K562 (cell line): ENCODE measurements at regions not wholly inside any gene's neighbourhood (a gene's known extent, or its start where the extent isn't known, plus 50 kb on each side); places are given as distances from the start of the nearest gene placed in this dataset.

Source experiments
- ATAC-seq: fragments of 200-7000 bp; cut with Tn5 transposase; 3 replicates; pipeline ENCODE4 v1.9.1; 2020; ENCODE audit warnings: moderate library complexity
- BruUV-seq: library from RNA; stranded (reverse); fragments of 400-500 nt; replicated peaks from 2 replicates; lab custom pipeline; 2021; lab: Mats Ljungman, UMichigan
- CTCF ChIA-PET: fragments of 300-600 bp; formaldehyde crosslinking; extraction: SDS; loops from one replicate; lab custom pipeline; 2021; ENCODE audit warnings: low intra/inter-chr PET ratio; lab: Yijun Ruan, JAX
- POLR2A ChIA-PET: fragments of 300-600, 350-650 bp; sonication (Branson Sonifier 250); formaldehyde crosslinking; extraction: SDS; loops from one replicate; lab custom pipeline; 2021; ENCODE audit warnings: antibody characterized with exemption, inconsistent platforms; lab: Yijun Ruan, JAX
- DNase-seq, 4 experiments: peaks; one replicate each; pipeline versions ENCODE4 v3.0.0 to v3.0.0-alpha.2; 2011 to 2018; ENCODE audit warnings: low spot score in 3 of 4, mixed read lengths in 3 of 4; ENCODE audit errors: extremely low read depth in 1 of 4
- FAIRE-seq: peaks from 2 replicates; lab custom pipeline; 2011; peaks lifted over from hg19 to GRCh38; lab: Jason Lieb, UNC
- H2AFZ ChIP-seq: 2 replicates; pipeline ENCODE4 v1.6.0; 2011; ENCODE audit warnings: low read depth, low read length, control low read depth, inconsistent platforms
- H3K27ac ChIP-seq: fragments of 200-600 bp; 3 replicates; pipeline ENCODE4 v1.8.0; 2011; ENCODE audit warnings: low read depth, mild to moderate bottlenecking, control low read depth, inconsistent platforms, low read length, moderate library complexity, mixed read lengths; ENCODE audit errors: extremely low read depth
- H3K27me3 ChIP-seq, 2 experiments: fragments of 300-600 bp in 1 of 2; 2 replicates in 1 of 2; 3 replicates in 1 of 2; pipeline versions ENCODE4 v1.6.0 to v1.8.0; 2011; ENCODE audit warnings: inconsistent platforms in 2 of 2, low read length in 2 of 2, mild to moderate bottlenecking in 1 of 2, mixed read lengths in 1 of 2, moderate library complexity in 1 of 2; ENCODE audit not compliant: control insufficient read depth in 2 of 2, insufficient read depth in 2 of 2
- H3K36me3 ChIP-seq: fragments of 300-600 bp; 3 replicates; pipeline ENCODE4 v1.8.0; 2011; ENCODE audit warnings: mild to moderate bottlenecking, low read length, inconsistent platforms; ENCODE audit not compliant: control insufficient read depth, insufficient read depth
- H3K4me1 ChIP-seq, 2 experiments: fragments of 200-600 bp in 1 of 2; replicated peaks in 1 of 2; 2 replicates in 1 of 2; 3 replicates in 1 of 2; pipeline versions ENCODE4 v1.5.1 to v1.8.0; 2011; ENCODE audit warnings: inconsistent platforms in 2 of 2, low read length in 2 of 2, mild to moderate bottlenecking in 1 of 2, mixed read lengths in 1 of 2, moderate library complexity in 1 of 2; ENCODE audit not compliant: control insufficient read depth in 2 of 2, insufficient read depth in 2 of 2
- H3K4me2 ChIP-seq: 2 replicates; pipeline ENCODE4 v1.6.1; 2011; ENCODE audit warnings: low read length, control low read depth, inconsistent platforms, mixed read lengths; ENCODE audit not compliant: insufficient read depth
- H3K4me3 ChIP-seq: fragments of 200-600 bp; sonication (generic), shearing (Covaris generic); 2 replicates; pipeline ENCODE4 v1.5.1; 2016; ENCODE audit warnings: control low read depth, inconsistent platforms
- H3K79me2 ChIP-seq: fragments of 200-600 bp; 3 replicates; pipeline ENCODE4 v1.8.0; 2011; ENCODE audit warnings: low read length, inconsistent platforms; ENCODE audit not compliant: control insufficient read depth, insufficient read depth
- H3K9ac ChIP-seq, 2 experiments: 2 replicates each; pipeline versions ENCODE4 v1.6.0 to v1.6.1; 2011; ENCODE audit warnings: low read depth in 2 of 2, low read length in 2 of 2, control low read depth in 1 of 2, inconsistent platforms in 1 of 2, mild to moderate bottlenecking in 1 of 2, mixed read lengths in 1 of 2; ENCODE audit not compliant: insufficient read depth in 1 of 2
- H3K9me1 ChIP-seq: one replicate; pipeline ENCODE4 v1.6.0; 2011; ENCODE audit warnings: inconsistent platforms, mild to moderate bottlenecking, low read length, moderate library complexity; ENCODE audit not compliant: control insufficient read depth, insufficient read depth
- H3K9me3 ChIP-seq: replicated peaks from 2 replicates; pipeline ENCODE4 v1.5.1; 2011; ENCODE audit warnings: low read depth, low read length, inconsistent platforms; ENCODE audit not compliant: control insufficient read depth, insufficient read depth
- H4K20me1 ChIP-seq: replicated peaks from 2 replicates; pipeline ENCODE4 v1.6.1; 2011; ENCODE audit warnings: low read length, inconsistent platforms, mixed read lengths; ENCODE audit not compliant: control insufficient read depth, insufficient read depth
- AFF1 ChIP-seq, 2 experiments: fragments of 450-650 bp; IDR thresholded peaks; 2 replicates each; pipeline ENCODE4 v1.6.1; 2018; ENCODE audit warnings: mild to moderate bottlenecking in 2 of 2, low read depth in 1 of 2; ENCODE audit not compliant: partially characterized antibody in 2 of 2
- EHMT2 ChIP-seq: fragments of 450-650 bp; IDR thresholded peaks from 2 replicates; pipeline ENCODE4 v1.6.1; 2018; ENCODE audit warnings: antibody characterized with exemption
- NCOA1 ChIP-seq: fragments of 450-650 bp; IDR thresholded peaks from 2 replicates; pipeline ENCODE4 v1.6.1; 2016; ENCODE audit warnings: low read depth
- PTBP1 ChIP-seq: fragments of 200-400 bp; formaldehyde crosslinking; IDR thresholded peaks from 2 replicates; pipeline ENCODE4 v1.6.1; 2017; ENCODE audit warnings: low read depth, low read length
- STAT5A ChIP-seq: IDR thresholded peaks from 2 replicates; pipeline ENCODE4 v1.6.1; 2012; ENCODE audit warnings: low read length, inconsistent platforms, borderline replicate concordance
- TBP ChIP-seq: optimal IDR thresholded peaks from 2 replicates; pipeline ENCODE3; 2011; ENCODE audit warnings: low read depth, low read length, improper control_type of control experiment
- XRCC5 ChIP-seq: fragments of 200-400 bp; formaldehyde crosslinking; IDR thresholded peaks from 2 replicates; pipeline ENCODE4 v1.6.1; 2017; ENCODE audit warnings: low read depth, mild to moderate bottlenecking, low read length
- YBX1 ChIP-seq: fragments of 450-650 bp; IDR thresholded peaks from 2 replicates; pipeline ENCODE4 v1.7.1; 2016; ENCODE audit warnings: mild to moderate bottlenecking
- ZC3H8 ChIP-seq: fragments of 450-650 bp; IDR thresholded peaks from 2 replicates; pipeline ENCODE4 v1.6.1; 2017
- ZNF282 ChIP-seq: sonication (generic); formaldehyde crosslinking; IDR thresholded peaks from 2 replicates; pipeline ENCODE4 v1.8.1; 2023; ENCODE audit warnings: missing genetic modification reagents
- ZNF431 ChIP-seq: sonication (generic); formaldehyde crosslinking; IDR thresholded peaks from 2 replicates; pipeline ENCODE4 v1.8.0; 2022; ENCODE audit warnings: mild to moderate bottlenecking, missing genetic modification reagents
- ZNF445 ChIP-seq: fragments of 250-450 bp; sonication (Bioruptor Pico); IDR thresholded peaks from 2 replicates; pipeline ENCODE4 v1.4.0; 2020; ENCODE audit warnings: low read depth, mild to moderate bottlenecking, moderate library complexity
- ZNF696 ChIP-seq: fragments of 250-450 bp; sonication (Bioruptor Pico); conservative IDR thresholded peaks from 2 replicates; pipeline ENCODE4 v1.4.0; 2020; ENCODE audit warnings: mild to moderate bottlenecking, moderate library complexity
- WGBS: fragments of 100-300 bp; shearing (Covaris generic); methylation state at CpG from one replicate; pipeline ENCODE4 v1.1.6; 2016; ENCODE audit warnings: low coverage, mixed read lengths; ENCODE audit not compliant: insufficient coverage; ENCODE audit errors: missing lambda C conversion rate; 5-methylcytosine and 5-hydroxymethylcytosine counted together
- in situ Hi-C: fragments of 300-500 bp; cut with MboI; formaldehyde crosslinking; loops from 4 replicates; pipeline ENCODE4 v1.15.0; 2018; ENCODE audit warnings: inconsistent platforms, mixed read lengths
- intact Hi-C: fragments of 100-400 bp; cut with micrococcal nuclease; formaldehyde crosslinking; loops from 2 replicates; pipeline ENCODE4 v1.14.2; 2022

- H3K4me1 ChIP-seq = no peaks in the 10 kb centered on the region
- no peaks in the 10 kb centered on the region for H3K9me1 ChIP-seq
- no TSS peak for BruUV-seq
- H3K27me3 ChIP-seq = no peaks in the 10 kb centered on the region
- in situ Hi-C loops (no loop called here), intact Hi-C loops (no loop called here)
- no peaks in the 10 kb centered on the region for H3K9me3 ChIP-seq
- no peak overlapping the region for H3K27ac ChIP-seq
- no peak overlapping the region for H3K4me3 ChIP-seq
- CTCF ChIA-PET = no interaction called here
- no peak overlapping the region for H2AFZ ChIP-seq
- H3K36me3 ChIP-seq = no peaks in the 10 kb centered on the region
- no peaks in the 10 kb centered on the region for H3K79me2 ChIP-seq
- ATAC-seq = no peak
- no peak for DNase-seq
- no peak overlapping the region for H3K9ac ChIP-seq
- POLR2A ChIA-PET = no interaction called here
- H4K20me1 ChIP-seq = no peaks in the 10 kb centered on the region
- FAIRE-seq = no peak
- no peak for TF ChIP-seq PTBP1
- no peak for TF ChIP-seq XRCC5
- no peak for TF ChIP-seq ZNF696
- TF ChIP-seq YBX1 = no peak
- no peak for TF ChIP-seq ZNF445 (CRISPR knock-in tag)
- TF ChIP-seq ZNF431 (CRISPR knock-in tag) = no peak
- TF ChIP-seq STAT5A = no peak
- H3K4me2 ChIP-seq = no peak overlapping the region
Observed at GRCh38 chr4:162610116-162610515, 446.3 kb upstream of the FSTL5 start.

GRCh38 chr4:162586266-162586665 lies 422.5 kb upstream of the FSTL5 start:
- no peaks in the 10 kb centered on the region for H3K9me3 ChIP-seq
- H3K27ac ChIP-seq = no peak overlapping the region
- no peak overlapping the region for H3K4me3 ChIP-seq
- H4K20me1 ChIP-seq = no peaks in the 10 kb centered on the region
- no peaks in the 10 kb centered on the region for H3K27me3 ChIP-seq
- H3K79me2 ChIP-seq = no peaks in the 10 kb centered on the region
- no peak overlapping the region for H3K9ac ChIP-seq
- in situ Hi-C loops (no loop called here), intact Hi-C loops (no loop called here)
- no peak overlapping the region for H2AFZ ChIP-seq
- H3K4me2 ChIP-seq = no peak overlapping the region
- DNase-seq = no peak
- no peak for FAIRE-seq
- no peaks in the 10 kb centered on the region for H3K9me1 ChIP-seq
- no peak for ATAC-seq
- no CpG with 5 or more reads among the region's 1 CpG for WGBS
- ChIA-PET POLR2A (no interaction called here), CTCF (no interaction called here)
- no peaks in the 10 kb centered on the region for H3K4me1 ChIP-seq
- no peaks in the 10 kb centered on the region for H3K36me3 ChIP-seq
- BruUV-seq = no TSS peak
- TF ChIP-seq ZC3H8 (no peak), AFF1 (IDR thresholded peaks at IDR 0.05; ENCODE audit: low read depth in 1 of 2, partially characterized antibody in 2 of 2) (no peak), NCOA1 (no peak), EHMT2 (no peak), TBP (no peak), ZNF282 (CRISPR knock-in tag) (no peak)
